Neural cell (in vitro differentiated cells): ENCODE measurements at regions not wholly inside any gene's neighbourhood (a gene's known extent, or its start where the extent isn't known, plus 50 kb on each side); places are given as distances from the start of the nearest gene placed in this dataset.

Experiments
- MXI1 ChIP-seq: fragments of 450-650 bp; conservative IDR thresholded peaks from 2 replicates; pipeline ENCODE4 v1.6.1; 2014; ENCODE audit warnings: antibody characterized with exemption, mild to moderate bottlenecking; ENCODE audit not compliant: poor library complexity, severe bottlenecking
- TAF1 ChIP-seq: IDR thresholded peaks from 2 replicates; pipeline ENCODE4 v1.6.1; 2012; ENCODE audit warnings: low read depth
- TF ChIP-seq, protein P1 (sequence below): fragments of 450-650 bp; IDR thresholded peaks from 2 replicates; pipeline ENCODE4 v1.5.1; 2014; ENCODE audit warnings: antibody characterized with exemption, mild to moderate bottlenecking, moderate library complexity; ENCODE audit not compliant: poor library complexity, severe bottlenecking

DNA sequence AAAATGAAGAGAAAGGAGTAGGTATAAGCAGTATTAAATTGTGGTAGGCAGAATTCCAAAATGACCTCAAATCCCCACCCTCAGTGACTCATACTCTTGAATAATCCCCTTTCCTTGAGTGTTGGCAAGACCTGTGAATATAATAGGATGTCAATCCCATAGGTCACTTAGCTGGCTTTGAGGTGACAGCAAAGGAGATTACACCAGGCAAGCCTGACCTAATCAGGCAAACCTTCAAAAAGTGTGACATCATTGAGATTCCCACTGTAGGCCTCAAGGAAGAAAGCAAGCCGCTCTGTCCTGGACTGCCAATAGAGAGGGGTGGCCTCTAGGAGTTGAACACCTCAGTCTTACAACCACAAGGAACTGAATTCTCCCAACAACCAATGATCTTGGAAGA, 535.2 kb downstream of the RBFOX1 start:
- TF ChIP-seq, protein P1, sequence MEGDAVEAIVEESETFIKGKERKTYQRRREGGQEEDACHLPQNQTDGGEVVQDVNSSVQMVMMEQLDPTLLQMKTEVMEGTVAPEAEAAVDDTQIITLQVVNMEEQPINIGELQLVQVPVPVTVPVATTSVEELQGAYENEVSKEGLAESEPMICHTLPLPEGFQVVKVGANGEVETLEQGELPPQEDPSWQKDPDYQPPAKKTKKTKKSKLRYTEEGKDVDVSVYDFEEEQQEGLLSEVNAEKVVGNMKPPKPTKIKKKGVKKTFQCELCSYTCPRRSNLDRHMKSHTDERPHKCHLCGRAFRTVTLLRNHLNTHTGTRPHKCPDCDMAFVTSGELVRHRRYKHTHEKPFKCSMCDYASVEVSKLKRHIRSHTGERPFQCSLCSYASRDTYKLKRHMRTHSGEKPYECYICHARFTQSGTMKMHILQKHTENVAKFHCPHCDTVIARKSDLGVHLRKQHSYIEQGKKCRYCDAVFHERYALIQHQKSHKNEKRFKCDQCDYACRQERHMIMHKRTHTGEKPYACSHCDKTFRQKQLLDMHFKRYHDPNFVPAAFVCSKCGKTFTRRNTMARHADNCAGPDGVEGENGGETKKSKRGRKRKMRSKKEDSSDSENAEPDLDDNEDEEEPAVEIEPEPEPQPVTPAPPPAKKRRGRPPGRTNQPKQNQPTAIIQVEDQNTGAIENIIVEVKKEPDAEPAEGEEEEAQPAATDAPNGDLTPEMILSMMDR, result no peak
- TF ChIP-seq MXI1 (no peak), TAF1 (no peak)
